Stimulated activated CD8-positive, alpha-beta memory T cell treated with anti-CD3 and anti-CD28 coated beads, Interleukin-7, amount 100 ng/mL, for 4 hours (primary cell): ENCODE measurements at regions not wholly inside any gene's neighbourhood (a gene's known extent, or its start where the extent isn't known, plus 50 kb on each side); places are given as distances from the start of the nearest gene placed in this dataset.

ENCODE experiments used
- DNase-seq, 2 donors: peaks; one replicate each; pipeline ENCODE4 v3.0.0-alpha.2; 2020; ENCODE audit warnings: low read depth in 2 of 2

DNA sequence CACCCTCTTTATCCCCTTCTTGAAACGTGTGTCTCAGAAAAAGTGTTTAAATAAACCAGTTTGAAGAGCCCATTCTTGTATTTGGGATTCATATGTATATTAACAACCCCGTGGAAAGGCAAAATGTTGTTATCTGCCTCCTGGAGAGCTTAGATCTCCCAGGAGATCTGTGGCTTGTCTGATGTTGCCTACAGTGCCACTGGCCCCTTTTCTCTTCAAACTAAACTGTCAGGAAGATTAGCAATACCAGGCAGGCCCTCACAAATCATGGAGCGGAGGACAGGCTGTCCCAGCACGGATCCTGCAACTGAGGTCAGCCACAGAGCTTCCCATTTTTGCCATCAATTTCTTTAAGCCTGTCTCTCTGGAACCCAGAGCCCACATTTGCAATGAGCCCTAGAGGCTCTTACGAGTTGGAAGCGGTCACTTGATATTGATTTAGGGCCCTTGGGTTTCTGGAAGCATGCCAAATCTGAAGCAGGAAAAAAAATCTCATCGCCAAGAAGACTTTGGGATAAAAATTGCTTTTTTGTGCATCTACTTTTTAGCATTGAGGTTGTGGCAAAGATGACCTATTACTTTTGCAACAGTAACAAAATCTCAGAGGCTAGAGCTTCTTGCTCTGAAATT lies 234.1 kb downstream of the OPA1 start:
- DNase-seq: no peak

DNA sequence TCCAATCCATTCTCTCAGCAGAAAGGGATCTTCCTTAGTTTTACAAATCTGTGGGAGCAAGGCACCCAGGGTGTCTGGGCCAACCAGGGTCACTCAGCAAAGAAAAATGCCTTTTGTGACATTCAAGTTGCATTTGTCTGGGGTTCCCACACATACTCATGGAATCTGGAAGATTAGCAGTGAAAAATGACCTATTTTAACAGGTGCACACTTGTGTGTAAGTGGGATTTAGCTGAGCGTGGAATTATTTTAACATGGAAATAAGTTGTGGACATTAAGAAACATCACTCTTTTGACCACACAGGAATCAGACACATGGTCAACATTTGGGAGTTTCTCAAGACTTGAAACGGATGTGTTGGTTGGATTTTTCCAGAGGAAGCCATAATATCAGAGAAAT lies 234.9 kb downstream of the OPA1 start:
- no peak for DNase-seq

DNA sequence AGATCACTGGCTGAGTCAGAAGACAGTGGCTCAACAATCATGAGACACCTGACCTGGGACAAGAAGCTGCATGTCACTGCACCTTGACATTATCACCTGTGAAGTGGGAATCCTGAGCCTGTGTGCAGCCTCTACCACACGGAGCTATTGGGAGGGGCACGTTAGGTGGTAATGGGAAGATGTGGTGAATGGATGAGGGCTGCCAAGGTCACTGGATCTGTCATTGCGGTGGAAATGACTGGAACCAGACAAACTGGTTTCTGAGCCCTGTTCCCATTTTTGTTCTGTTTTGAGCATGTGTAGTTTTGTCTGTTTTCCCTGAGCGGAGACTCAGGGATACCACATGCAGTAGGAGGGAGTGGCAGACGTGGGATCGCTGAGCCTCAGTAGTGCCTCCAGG lies 235.5 kb downstream of the OPA1 start:
- DNase-seq: no peak

DNA sequence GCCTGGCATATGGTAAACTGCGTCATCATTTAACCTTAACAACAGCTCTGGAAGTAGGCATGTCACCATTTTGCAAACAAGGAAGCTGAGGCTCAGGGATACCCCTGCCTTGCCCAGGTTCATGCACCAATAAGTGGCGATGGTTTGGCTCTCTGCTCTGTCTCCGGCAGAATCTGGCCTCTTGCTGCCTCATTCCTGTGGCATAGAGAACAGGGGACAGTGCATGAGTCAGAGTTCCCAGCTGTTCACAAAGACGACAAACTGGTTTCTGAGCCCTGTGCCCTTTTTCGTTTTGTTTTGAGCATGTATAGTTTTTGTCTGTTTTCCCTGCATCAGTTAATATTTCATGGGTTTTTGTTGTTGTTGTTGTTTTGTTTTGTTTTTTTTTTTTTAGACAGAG lies 236.8 kb downstream of the OPA1 start:
- DNase-seq: no peak

DNA sequence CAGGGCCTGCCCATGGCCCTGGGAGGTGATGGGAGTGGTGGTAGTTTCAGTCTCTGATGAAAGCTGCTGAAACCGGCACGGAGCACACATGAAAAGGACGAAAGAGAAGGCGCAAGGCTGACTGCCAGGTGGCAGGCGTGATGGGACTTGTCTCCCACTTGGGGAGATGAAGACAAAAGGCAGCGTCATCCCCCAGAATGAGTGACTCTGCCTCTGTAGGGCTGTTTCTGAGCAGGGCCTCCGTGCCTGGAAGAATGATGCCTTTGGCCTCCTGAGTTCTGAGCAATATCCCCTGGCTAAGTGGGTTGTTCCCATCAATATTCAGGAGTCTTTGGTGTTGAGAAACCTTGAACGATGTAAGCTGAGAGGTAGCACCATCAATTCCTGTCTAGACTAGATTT lies 237.8 kb downstream of the OPA1 start:
- DNase-seq: no peak

DNA sequence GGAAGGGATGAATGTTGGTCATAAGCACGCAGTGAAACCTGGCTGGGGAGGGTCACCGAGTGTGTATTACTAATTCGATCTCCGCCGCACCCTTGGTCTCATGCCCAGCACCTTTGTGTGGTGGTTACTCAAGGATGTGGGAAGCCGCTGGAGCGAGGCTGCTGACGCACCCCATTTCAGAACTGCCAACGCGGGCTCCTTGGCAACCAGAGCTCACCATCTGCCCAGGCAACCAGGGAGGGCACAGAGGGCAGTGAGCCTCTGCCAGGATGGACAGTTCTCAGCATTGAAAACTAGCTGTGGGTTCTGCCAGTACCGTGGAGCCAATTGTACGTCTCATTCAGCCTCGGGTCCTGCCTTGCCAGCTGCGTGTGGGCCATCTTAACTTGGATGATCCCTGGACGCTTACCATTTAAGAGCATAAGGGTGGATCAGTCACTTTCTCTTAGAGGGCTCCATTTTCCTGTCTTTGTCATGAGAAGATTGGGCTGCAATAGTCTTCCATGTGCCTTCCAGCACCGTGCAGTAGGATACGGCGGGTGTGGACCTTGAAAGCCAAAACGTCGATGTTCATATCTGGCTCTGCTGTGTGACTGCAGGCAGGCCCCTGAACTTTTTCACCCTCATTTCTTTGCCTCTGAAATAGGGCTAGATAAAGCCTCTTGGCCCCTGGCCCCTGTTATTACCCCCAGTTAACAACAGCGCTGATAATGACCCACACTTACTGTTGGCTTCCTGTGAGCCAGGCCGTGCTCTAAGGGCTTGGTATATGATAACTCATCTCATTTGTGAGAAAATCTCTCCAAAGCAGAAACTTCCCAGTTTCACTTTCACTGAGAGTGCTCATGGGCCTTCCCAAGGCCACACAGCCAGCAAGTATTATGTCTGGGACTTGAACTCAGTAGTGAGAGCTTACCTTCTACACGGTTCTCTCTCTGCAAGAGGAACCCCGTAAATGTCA lies 238.8 kb downstream of the OPA1 start:
- no peak for DNase-seq

DNA sequence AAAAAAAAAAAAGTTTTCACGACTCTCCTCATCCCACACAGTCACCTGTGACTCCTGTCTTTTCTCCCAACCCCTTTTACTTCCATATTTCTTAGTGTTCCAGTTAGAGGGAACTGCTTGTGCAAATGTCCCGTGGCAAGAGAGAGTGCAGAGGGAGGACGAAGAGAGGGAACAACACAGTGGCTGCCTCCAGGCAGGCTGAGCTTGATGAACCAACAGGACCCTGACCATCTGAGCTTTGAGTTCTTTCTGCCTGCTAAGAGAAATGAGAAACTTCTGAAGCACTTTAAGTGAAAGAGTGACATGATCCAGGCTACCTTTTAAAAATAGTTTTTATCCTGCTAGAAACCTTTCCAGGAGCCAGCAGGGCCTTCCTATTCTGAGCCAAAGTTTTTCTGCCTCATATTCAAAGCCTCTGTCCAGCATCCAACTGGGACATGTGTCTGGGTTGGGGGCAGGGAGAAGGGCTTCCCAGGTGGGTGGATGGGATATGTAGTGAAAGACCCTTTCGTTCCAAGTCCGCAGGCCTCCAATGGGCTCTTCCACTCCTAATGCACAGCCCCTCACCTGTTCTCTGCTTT lies 239.9 kb downstream of the OPA1 start:
- no peak for DNase-seq

DNA sequence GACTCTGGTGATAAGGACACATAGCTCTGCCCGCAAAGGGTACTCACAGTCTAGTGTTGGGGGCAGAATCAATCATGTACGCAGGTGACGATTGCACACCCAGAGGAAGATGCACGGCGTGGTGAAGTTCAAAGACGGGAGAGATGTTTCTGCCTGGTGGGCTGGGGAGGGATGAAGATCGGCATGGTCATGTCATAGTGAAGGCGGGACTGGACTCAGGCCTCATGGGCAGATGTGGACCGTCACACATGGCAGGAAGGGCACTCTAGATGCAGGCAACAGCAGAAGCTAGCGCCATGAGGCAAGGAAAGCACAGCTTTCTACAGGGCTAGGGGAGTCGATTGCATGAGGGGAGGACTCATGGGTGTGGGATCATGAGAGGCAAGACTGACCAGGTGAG lies 240.6 kb downstream of the OPA1 start:
- no peak for DNase-seq

DNA sequence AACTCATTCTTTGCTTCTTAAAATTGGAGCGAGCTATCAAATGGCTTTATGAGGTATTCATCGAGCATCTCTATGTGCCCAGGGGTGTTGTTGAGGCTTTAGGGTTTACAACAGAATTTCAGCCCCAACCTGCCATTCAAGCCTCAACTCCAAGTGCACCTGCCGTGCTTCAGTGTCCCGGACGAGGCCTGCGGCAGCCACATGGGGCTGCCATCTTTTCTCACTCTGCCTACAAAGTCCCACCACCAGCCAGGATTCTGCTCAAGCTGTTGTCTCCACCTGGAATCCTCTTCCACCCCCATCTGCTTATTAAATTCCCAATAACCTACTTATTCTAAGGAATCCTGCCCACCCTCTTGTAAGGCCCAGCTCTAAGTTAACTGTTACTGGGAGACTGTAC lies 242.4 kb downstream of the OPA1 start:
- DNase-seq: no peak

DNA sequence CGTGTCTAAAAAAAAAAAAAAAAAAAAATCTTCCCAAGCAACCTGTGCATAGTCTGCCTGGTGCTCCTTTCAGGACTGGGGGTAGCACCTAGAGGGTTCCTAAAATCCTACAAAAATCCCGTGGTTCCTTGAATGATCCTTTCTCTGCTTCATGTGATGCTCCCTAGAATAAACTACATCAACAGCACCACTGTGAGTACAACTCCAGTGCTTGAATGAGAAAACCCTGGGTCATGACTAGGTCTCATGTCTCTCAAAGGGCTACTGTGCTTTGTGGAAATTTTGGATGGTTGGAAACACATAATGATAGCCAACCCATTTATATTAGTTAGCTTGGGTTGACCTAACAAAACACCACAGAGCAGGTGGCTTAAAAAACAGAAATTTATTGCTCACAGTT lies 243.5 kb downstream of the OPA1 start:
- DNase-seq: no peak

DNA sequence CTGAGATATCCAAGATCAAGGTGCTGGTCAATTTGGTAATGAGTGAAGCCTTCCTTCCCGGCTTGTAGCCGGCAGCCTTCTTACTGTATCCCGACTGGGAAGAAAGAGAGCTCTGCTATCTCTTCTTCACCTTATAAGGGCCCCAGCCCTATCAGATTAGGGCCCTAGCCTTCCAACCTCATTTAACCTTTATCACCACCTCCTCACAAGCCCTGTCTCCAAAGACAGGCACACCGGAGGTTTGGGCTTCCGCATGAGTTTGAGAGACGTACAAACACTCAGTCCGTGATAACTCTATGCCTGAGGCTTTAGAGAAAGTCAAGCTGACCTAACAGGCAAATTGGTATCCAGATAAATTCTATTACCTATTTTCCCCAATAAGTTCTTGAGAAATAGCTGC lies 243.9 kb downstream of the OPA1 start:
- no peak for DNase-seq

DNA sequence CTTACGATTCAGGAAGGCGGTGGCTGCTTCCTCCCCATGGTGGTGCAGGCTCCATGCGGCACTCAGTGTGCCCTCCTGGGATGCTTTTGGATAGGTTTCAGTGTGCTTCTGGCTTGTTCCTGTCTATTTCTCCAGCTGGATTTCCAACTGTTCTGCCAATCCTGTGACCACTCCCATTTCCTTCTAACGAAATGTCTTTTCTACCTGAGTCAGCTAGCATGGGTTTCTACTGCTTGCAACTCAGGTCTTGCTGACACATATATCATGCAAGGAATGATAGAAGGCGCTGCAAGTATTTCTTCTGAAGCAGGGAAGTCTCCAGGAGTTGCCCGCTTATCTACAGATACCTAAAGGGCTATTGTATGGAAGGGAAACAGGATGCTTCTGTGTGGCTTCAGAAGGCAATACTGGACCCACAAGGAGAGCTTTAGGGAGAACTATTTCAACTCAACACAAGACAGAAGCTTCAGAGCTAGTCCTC lies 244.4 kb downstream of the OPA1 start:
- DNase-seq: no peak

DNA sequence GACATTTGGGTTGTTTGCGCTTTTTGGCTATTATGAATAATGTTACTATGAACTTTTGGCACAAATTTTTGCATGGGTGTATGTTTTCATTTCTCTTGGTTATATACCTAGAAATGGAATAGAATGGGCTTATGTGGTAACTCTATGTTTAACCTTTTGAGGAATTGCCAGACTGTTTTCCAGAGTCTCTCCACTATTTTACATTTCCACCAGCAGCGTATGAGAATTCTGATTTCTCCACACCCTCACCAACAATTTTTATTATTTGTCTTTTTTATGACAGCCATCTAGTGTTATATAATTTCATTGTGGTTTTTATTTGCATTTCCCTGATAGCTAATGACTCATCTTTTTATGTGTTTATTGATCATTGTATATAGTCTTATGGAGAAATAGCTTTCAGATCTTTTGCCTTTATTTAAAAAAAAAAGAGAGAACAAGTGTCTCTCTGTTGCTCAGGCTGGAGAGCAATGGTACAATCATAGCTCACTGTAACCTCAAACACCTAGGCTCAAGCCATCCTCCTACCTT lies 247.2 kb downstream of the OPA1 start:
- no peak for DNase-seq

DNA sequence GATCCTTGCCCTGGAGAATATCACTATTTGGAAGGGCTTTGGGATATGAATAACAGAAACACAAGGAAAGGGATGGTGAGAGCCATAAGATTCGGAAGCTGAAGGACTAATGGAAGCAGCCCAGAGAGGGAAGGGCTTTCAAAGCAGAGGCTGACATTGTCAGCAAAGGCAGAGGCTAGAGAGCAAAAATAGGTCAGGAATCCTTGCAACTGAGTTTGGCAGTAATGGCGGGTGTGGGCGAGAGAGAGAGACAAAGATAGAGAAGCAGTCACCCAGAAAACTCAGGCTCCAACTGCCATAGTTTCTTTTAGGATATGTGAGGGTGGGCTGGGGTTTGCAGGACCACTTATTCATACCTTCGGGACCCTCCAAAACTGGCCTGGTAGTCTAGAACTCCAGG lies 248.6 kb downstream of the OPA1 start:
- DNase-seq: no peak

DNA sequence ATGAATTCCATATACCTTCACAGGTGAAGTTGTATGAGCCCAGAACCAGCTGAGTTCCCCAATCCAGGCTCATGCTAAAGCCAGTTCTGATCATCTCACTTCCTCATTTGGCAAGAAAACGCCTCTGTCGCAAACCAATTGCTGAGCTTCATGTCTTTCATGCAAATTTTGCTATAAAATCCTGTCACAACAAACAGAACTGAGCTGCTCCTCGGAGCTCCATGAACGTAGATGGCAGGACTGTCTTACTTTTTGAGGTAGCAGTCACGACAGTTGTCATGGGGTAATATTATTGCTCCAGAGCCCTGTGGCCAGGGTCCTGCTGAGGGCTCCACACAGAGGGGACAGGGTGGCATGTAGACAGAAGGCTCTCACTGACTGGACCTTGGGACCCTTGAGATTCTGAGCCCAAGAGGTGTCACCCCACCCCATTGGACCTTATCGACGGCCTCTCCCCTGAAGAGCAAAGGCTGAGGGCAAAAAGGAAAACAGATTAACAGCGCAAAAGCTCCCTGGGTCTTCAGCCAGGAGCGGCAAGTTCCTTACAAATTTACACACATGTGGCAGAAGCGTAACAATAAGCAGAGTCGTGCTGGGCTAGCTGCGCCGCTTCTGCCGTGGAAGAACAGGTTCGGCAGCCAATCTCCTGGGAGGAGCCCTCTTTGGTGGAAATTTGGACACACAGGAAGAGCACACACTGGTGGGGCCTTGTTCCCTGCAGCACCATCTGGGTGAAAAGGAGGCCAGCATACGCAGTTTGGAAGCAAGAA lies 249.2 kb downstream of the OPA1 start:
- no peak for DNase-seq

DNA sequence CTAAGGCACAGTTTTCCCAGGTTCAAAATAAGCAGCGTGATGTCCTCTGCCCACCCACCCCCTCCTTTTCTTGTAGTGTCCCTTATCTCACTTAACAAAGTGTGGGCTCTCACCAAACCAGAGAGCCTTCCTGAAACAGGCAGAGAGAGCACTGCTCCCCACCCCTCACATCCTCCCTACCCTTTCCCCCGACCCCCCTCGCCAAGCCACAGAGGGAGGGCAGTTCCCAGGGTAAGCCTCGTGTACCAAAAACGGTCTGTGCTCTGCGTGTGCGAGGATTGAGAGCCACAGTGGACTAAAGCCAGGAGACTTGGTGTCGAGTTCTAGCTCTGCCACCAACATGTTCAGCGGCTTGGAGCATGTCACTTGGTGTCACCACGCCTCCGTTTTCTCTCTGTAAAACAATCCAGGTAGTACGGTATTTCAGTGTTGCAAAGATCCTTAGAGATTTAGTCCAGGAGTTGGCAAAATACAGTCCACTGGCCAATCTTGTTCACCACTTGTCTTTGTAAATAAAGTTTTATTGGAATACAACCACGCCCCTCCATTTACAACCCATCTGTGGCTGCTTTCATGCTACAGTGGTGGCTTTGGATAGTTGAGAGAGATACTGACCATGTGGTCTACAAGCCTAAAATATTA lies 249.9 kb downstream of the OPA1 start:
- DNase-seq: no peak

DNA sequence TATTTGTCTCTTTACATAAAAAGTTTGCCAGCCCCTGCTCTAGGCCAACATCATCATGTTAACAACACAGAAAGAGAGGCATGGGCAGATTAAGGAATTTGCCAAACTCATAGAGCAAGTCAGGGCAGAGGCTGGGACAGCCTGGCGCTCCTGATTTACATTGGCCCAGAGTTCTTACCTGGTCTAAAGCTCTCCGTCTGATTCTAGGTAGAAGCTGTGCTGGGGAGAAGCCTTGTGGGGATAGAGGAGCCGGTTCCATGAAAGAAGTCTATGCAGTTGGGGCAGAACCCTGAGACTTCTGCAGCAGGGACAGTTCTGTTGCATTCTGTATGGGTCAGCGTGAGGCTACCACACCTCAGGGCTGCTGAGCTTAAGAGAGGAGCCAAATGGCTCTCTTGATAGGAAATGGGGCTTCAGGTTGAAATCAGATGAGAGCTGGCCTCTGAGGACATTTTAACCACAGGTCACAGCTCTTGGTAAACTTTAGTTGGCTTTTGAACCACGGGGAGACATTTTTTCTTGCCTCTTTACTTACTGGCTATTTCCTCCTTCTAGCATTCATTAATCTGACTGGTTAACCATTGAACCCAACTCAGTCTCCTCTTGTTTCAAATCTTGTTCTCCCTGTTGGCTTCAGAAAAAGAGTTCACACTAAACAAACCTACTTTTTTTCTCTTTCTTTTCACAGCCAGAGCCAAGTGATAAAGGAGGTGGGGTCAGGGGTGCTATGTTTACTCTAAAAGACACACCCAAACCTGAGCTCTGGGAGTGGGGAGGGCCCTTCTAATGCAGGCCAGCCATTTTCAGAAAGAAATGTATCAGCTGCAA lies 250.7 kb downstream of the OPA1 start:
- DNase-seq: no peak

DNA sequence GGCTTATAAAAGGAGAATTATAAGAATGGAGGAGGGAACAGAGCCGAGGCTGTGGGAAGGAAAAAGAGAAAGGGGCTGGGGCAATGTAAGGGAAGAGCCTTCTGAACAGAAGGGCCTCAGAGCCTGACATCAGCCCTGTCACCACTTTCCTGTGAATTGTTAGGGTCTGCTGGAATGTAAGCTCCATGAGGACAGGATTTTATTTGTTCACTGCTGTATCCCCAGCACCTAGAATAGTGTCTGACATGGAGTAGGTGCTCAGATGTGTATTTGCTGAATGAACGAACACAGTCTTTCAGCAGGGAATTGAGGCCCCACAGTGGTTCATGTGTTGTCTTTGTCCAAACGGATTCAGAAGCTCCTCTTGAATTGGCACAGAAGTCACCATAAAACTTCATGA lies 251.5 kb downstream of the OPA1 start:
- DNase-seq: no peak

DNA sequence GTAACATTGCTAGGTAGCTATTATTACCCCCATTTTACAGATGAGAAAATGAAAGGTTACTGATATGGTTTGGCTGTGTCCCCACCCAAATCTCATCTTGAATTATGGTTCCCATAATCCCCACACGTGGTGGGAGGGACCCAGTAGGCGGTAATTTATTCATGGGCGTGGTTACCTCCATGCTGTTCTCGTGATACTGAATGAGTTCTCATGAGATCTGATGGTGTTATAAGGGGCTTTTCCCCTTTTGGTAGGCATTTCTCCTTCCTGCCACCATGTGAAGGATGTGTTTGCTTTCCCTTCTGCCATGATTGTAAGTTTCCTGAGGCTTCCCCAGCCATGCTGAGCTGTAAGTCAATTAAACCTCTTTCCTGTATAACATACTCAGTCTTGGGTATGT lies 252.1 kb downstream of the OPA1 start:
- no peak for DNase-seq

DNA sequence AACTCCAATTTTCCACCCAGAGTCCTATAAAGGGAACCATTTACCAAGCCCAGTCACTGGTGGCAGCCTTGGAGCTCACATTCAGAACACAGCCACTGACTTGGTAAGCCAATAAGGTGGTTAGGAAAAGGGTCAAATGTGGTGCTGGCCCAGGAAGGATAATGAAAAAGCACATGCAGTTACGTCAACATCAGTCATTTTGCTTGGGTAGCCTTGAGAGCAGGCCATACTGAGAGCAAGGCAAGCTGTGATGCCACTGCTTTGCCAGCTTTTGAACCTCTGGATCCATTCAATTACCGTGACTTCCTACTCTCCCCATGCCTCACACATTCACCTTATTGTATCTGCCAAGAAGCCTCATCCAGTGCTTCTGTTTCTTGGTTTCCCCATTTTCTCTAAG lies 253.6 kb downstream of the OPA1 start:
- no peak for DNase-seq
